Transverse colon (tissue), 3 donors: ENCODE measurements at regions not wholly inside any gene's neighbourhood (a gene's known extent, or its start where the extent isn't known, plus 50 kb on each side); places are given as distances from the start of the nearest gene placed in this dataset.

Experiments used
- CTCF ChIP-seq, 5 experiments: fragments of 200-600 bp in 3 of 5; fragments of 450-650 bp in 2 of 5; sonication (generic) in 3 of 5; IDR thresholded peaks; 1 replicate in 2 of 5; 2 replicates in 3 of 5; pipeline ENCODE4 v1.5.1; 2016 to 2017; ENCODE audit warnings: antibody characterized with exemption in 5 of 5, inconsistent platforms in 3 of 5, mild to moderate bottlenecking in 2 of 5, moderate library complexity in 1 of 5
- POLR2A ChIP-seq: fragments of 450-650 bp; IDR thresholded peaks from one replicate; pipeline ENCODE4 v1.6.1; 2016; ENCODE audit warnings: antibody characterized with exemption, mild to moderate bottlenecking, moderate library complexity

GRCh38 chr2:123002660-123003248 lies 1022.3 kb upstream of the CNTNAP5 start:
- TF ChIP-seq CTCF (IDR thresholded peaks at IDR 0.05) = no peak
- TF ChIP-seq POLR2A = no peak
